HuH-7.5 (cell line): ENCODE measurements at regions not wholly inside any gene's neighbourhood (a gene's known extent, or its start where the extent isn't known, plus 50 kb on each side); places are given as distances from the start of the nearest gene placed in this dataset.

Source experiments
- DNase-seq: peaks from one replicate; pipeline ENCODE4 v3.0.0; 2011; ENCODE audit warnings: low spot score

- DNase-seq, result no peak
These were observed 406.2 kb downstream of the PTPRU start for GRCh38 chr1:29642519-29642918.

GRCh38 chr1:29641921-29642320 is 405.6 kb downstream of the PTPRU start:
- no peak for DNase-seq

DNA sequence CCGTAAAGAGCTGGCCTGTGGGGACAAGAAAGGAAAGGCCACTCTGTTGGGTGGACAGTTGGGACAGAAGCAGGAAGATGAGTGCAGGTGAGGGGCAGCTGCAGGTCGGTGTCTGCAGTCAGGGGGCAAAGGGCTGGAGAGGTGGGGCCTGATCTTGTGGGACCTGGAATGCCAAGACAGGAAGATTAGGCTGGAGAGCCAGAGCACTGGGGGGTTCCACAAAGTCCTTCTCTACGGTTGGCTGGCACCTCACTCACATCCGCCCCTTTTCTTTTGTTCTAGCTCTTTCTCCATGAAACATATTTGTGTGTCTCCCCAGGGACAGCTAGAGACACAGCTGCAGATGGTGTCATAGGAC is 404.1 kb downstream of the PTPRU start:
- no peak for DNase-seq

DNA sequence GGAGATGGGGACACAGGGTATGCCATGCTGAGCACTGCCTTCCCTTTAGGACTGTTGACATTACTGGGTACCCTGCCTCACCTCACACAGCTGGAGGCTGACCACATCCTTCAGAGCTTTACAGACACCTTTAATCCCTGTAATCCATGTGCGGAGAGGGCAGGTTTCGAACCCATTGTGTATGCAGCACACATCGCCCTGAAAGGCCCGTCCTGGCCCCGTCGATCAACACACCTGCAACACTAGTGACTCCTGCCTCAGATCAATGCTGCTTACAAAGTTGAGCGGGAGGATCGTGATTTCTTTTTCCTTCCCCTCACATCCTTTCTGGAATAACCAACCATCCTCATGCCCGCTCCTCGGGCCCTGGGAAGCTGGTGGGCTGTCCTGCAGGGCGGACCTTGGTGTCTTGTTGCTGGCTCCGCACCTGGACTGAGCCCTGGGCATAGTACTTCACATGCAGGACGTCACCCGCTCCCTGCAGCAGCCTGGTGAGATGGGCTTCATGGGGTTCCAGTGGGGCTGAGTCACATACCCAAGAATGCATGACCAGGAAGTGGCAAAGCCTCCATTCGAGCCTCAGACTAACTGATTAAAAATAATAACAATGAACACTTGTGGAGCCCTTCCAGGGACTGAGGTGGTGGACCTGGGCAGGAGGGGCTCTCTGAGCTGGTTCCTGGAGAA is 403.6 kb downstream of the PTPRU start:
- no peak for DNase-seq

DNA sequence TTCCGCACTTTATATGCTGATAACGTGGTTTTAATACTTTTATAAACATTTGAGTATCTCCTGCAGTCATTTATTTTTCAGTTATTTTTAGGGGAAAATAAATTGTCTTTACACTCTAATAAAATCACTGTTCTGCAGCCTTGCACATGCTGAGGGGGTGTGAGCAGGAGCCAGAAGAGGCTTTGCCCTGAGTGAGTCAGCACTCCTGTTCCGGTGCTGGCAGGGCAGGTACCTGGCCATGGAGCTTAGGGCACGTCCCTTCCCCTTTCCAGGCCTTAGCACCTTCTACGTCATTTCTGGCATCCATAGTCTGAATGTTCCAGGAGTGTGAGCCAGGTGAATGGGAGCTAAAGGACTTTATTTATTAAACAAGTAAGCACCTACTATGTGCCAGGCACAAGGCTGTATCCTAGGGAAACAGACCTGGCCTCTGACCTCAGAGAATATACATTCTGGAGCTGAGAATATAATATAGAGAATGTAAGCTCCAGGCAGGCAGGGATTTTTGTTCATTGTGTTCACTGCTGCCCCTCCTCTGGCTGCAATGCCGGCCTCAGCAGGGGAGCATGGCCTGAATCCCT is 402.9 kb downstream of the PTPRU start:
- DNase-seq, result no peak

GRCh38 chr1:29638281-29638680 is 402.0 kb downstream of the PTPRU start:
- DNase-seq, result no peak

- no peak for DNase-seq
These were observed 400.6 kb downstream of the PTPRU start for GRCh38 chr1:29636936-29637335.

GRCh38 chr1:29635501-29636263 is 399.4 kb downstream of the PTPRU start:
- DNase-seq, result no peak

DNA sequence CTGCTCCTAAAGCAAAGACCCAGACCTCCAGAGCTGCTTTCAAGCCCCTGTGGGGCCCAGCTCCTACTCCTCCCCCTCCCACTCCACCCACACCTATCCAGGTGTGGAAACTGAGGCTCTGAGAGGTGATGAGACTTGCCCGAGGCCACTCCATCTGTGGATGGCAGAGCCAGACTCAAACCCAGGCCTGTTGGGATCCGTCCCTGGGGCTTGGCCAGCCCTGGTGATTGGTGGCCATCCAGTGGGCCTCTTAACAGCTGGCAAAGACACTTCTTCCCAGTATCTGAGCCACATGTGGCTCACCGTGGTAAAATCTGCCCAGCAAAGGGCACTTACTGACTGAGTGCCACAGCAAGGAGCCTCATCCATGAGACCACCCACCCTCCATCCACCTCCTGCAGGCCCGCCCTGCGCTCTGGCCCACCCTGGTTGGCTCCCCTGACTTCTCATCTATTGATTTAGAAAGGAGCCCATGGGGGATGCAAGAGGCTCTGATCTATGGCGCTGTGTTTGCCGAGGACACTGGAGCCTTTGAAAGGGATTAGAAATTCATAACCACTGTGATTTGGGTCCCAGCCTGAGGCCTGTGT is 398.5 kb downstream of the PTPRU start:
- DNase-seq, result no peak

DNA sequence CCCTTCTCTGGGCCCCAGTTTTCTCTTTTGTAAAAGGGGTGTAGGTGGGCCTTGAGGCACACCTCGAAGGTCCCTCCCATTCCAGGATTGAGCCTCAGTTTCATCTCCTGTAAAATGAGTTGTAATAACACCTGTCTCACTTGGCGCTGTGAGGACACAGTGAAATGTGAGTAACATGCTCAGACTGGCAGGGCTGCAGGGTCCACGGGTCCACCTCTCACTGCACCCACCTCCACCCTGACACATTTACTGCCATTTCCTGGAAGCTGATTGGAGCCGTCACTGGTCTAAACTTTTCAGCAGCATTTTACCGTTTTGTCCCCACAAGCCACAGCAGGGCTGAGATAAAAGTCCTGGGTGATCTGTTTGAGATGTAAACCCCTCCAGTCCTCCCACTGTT is 398.0 kb downstream of the PTPRU start:
- DNase-seq, result no peak

DNA sequence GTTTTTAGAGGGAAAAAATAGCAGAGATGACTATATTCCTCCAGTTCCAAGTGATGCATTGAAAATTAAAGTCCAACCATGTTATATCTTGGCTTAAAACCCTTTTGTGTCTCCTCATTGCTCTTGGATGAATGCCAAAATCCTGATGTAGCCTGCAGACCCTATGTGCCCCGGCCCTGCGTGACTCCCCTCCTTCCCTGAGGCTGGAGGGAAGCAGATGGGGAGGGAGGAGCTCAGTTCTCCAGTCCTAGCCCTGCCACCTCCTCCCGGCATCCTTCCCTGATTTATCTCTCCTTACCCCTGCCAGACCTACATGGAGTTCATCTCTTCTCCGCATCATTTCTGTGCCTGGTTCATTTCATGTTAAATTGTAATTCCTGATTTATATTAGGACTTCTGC is 397.4 kb downstream of the PTPRU start:
- DNase-seq, result no peak

DNA sequence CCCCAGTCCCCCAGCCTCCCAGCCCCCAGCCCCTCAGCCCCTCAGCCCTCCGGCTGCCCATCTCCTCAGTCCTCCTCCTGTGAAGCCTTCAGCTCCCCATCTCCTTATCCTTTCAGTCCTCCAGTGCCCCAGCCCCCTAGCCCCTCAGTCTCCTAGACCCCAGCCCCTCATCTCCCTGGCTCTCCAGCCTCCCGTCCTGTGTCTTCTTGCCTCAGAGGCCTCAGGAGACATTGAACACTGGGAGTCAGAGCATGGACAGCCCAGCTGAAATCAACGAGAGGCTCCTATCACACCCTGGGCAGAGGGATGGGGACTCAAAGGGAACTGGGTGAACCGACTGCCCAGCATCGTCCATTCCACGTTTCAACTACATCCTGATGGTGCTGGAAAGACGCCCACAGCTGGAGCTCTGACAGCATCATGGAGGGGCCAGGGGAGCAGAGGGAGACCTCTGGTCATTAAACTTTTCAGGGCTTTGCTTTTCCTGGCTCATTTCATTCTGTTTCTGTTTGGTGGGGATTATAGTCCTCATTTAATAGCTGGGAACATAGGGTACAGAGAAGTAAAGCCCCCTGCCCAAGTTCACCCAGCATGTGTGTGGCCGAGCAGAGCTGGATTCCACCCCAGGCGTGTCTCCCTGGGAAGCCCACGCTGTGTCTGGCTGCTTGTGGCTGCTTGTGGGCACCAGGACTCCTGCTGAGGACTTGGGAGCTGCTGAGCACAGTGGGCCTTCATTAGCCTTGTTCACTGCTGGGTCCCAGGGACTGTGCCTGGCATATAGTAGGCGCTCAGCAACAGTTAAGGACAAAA is 396.7 kb downstream of the PTPRU start:
- no peak for DNase-seq

DNA sequence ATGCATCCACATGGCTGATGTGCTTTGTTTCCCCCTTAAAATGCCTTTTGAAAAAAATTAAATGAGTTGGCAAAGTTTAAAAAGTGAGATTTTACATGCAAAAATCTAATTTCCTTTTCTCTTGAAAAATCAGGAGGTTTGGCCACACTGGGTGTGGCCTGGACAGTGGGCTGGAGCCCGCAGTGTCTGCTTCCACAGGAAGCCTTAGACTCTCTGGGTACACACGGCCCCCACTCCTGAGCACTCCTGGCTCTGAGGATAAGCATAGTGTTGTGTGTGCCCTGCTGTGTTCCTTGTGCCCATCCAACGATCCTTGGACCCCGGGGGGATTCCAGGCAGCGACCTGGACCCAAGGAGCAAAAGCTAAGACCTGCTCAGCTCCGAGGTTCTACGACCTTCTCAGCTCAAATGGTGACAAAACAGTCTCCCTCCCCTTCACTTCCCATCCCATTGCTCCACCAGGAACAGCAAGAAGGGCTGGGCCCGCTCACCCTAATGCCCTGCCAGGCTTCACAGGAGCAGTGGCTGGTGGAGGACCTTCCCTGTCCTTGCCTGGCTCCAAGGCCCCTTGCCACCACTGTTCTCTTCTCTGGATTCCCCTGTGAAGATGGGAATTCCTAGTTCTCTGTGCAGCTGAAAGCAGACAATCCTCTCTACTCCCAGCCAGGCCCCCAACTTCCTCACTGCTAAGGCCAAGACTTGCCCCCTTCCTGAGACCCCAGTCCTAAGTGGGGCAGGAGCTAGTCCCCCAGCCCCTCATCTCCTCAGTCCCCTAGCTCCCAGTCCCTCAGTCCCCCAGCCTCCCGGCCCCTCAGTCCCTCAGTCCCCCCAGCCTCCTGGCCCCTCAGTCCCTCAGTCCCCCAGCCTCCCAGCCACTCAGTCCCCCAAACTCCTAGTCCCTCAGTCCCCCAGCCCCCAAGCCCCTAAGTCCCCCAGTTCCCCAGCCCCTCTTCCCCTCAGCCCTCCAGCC is 395.8 kb downstream of the PTPRU start:
- no peak for DNase-seq

DNA sequence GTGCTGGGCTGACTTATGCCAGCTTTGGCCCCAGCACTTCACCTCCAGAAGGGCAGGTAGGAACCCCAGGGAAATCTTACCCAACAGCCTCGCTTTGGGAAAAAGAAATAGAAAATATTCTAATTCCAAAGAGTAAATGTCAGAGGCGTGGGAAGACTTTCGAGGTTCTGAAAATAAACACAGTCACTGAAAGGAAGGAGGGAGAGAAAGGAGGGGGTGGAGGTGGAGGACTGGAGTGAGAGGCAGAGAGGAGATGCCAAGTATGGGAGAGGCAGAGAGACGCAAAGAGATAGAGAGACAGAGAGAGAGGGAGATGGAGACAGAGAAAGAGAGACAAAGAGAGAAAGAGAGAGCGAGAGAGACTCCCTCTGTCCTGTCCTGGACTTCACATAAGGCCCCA is 395.0 kb downstream of the PTPRU start:
- no peak for DNase-seq

- no peak for DNase-seq
These were observed 394.4 kb downstream of the PTPRU start for GRCh38 chr1:29630756-29631155.

DNA sequence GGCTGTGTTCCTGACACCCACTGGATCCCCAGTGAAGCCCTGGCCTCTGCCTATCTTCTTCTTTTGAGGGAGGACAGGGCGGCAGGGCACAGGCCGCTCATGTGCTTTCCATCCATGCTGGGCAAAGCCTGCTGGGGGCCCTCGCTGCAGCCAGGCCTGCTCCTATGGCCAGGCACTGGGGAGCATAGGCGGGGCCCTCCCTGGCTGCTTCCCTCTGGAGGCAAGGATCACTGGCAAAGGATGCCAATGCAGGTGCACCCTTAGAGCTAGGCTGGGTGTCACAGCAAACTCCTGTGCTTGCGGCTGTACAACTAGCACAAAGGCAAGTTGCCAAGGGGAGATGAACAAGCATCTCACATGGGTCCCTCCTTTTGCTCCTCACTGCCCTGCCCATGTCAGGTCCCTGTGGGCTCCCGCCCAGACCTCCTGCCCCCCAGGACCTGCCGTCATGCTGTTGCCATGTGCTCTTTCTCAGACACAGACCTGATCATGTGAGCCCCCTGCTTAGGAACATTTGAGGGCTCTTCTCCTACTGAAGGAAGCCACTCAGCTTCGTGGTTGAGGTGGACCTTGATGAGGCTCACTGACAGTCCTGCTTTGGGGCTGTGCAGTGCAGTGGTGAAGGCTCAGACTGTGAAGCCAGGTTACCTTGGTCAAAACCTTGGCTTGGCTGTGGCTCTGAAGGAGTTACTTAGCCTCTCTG is 393.6 kb downstream of the PTPRU start:
- no peak for DNase-seq

- DNase-seq, result no peak
These were observed 393.1 kb downstream of the PTPRU start for GRCh38 chr1:29629401-29629800.

- DNase-seq, result no peak
These were observed 391.9 kb downstream of the PTPRU start for GRCh38 chr1:29628190-29628589.

GRCh38 chr1:29626726-29627125 is 390.4 kb downstream of the PTPRU start:
- no peak for DNase-seq

DNA sequence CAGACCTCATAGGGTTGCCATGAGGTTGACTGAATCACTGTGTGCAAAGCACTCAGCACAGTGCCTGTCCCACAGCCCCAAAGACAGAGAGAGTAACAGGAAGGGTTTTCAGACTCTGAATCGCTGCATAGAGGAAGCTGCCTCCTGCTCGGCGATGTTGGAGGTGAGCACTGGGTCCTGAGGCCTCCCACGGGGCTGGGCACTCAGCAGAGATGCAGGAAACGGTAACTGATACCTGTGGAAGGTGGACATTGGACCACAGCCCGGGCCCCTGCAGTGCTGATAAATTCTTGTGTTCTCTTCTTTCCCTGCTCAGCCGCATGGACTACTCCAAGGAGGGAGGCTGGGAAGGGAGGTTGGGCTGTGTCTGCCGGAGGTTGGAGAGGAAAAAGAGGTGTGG is 389.7 kb downstream of the PTPRU start:
- DNase-seq, result no peak

- no peak for DNase-seq
These were observed 388.7 kb downstream of the PTPRU start for GRCh38 chr1:29625084-29625420.
